ENCODE measurements at regions not wholly inside any gene's neighbourhood (a gene's known extent, or its start where the extent isn't known, plus 50 kb on each side); places are given as distances from the start of the nearest gene placed in this dataset.

GRCh38 chr6:40968620-40969164, 70.3 kb downstream of the UNC5CL start:
- TF ChIP-seq, protein P1, sequence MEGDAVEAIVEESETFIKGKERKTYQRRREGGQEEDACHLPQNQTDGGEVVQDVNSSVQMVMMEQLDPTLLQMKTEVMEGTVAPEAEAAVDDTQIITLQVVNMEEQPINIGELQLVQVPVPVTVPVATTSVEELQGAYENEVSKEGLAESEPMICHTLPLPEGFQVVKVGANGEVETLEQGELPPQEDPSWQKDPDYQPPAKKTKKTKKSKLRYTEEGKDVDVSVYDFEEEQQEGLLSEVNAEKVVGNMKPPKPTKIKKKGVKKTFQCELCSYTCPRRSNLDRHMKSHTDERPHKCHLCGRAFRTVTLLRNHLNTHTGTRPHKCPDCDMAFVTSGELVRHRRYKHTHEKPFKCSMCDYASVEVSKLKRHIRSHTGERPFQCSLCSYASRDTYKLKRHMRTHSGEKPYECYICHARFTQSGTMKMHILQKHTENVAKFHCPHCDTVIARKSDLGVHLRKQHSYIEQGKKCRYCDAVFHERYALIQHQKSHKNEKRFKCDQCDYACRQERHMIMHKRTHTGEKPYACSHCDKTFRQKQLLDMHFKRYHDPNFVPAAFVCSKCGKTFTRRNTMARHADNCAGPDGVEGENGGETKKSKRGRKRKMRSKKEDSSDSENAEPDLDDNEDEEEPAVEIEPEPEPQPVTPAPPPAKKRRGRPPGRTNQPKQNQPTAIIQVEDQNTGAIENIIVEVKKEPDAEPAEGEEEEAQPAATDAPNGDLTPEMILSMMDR (IDR thresholded peaks at IDR 0.05; ENCODE audit: low read depth, low read length, poor library complexity, severe bottlenecking), result no peak
- no peak for TF ChIP-seq EZH2phosphoT487 (IDR thresholded peaks at IDR 0.05; ENCODE audit: borderline replicate concordance, low read length)

Data from DOHH2 (cell line).